ENCODE measurements at regions not wholly inside any gene's neighbourhood (a gene's known extent, or its start where the extent isn't known, plus 50 kb on each side); places are given as distances from the start of the nearest gene placed in this dataset.

GRCh38 chr5:89988129-89988810 is 421.3 kb downstream of the CETN3 start:
- DNase-seq (ENCODE audit: low spot score, unreplicated experiment) = no peak
- H3K27ac Mint-ChIP-seq = no peak overlapping the region

GRCh38 chr5:89983216-89983615 is 426.3 kb downstream of the CETN3 start:
- H3K36me3 Mint-ChIP-seq (ENCODE audit: insufficient read depth) = no peaks in the 10 kb centered on the region
- no peak for DNase-seq (ENCODE audit: low spot score, unreplicated experiment)
- no peak for TF ChIP-seq CTCF (IDR thresholded peaks at IDR 0.05; ENCODE audit: unreplicated experiment)
- peaks cover 15% of the 10 kb centered on the region for H3K4me1 Mint-ChIP-seq (ENCODE audit: low read depth)
- H3K27ac Mint-ChIP-seq = no peak overlapping the region
- no peaks in the 10 kb centered on the region for H3K9me3 Mint-ChIP-seq (ENCODE audit: low read depth)
- H3K4me3 Mint-ChIP-seq (ENCODE audit: low read depth) = no peak overlapping the region
- no peaks in the 10 kb centered on the region for H3K27me3 Mint-ChIP-seq

More at GRCh38 chr5:89988129-89988810, 421.3 kb downstream of the CETN3 start:
- no peak for TF ChIP-seq CTCF (IDR thresholded peaks at IDR 0.05; ENCODE audit: unreplicated experiment)
- Mint-ChIP-seq H3K9me3 (ENCODE audit: low read depth) (no peaks in the 10 kb centered on the region), H3K36me3 (ENCODE audit: insufficient read depth) (no peaks in the 10 kb centered on the region), H3K27me3 (no peaks in the 10 kb centered on the region), H3K4me3 (ENCODE audit: low read depth) (no peak overlapping the region), H3K4me1 (ENCODE audit: low read depth) (peaks cover 2% of the 10 kb centered on the region)

GRCh38 chr5:89981878-89982773 is 427.4 kb downstream of the CETN3 start:
- no peaks in the 10 kb centered on the region for H3K9me3 Mint-ChIP-seq (ENCODE audit: low read depth)
- no peak overlapping the region for H3K27ac Mint-ChIP-seq
- no peak for DNase-seq (ENCODE audit: low spot score, unreplicated experiment)
- TF ChIP-seq CTCF (IDR thresholded peaks at IDR 0.05; ENCODE audit: unreplicated experiment) = no peak
- no peaks in the 10 kb centered on the region for H3K36me3 Mint-ChIP-seq (ENCODE audit: insufficient read depth)
- H3K4me3 Mint-ChIP-seq (ENCODE audit: low read depth) = no peak overlapping the region
- no peaks in the 10 kb centered on the region for H3K27me3 Mint-ChIP-seq
- peaks cover 14% of the 10 kb centered on the region for H3K4me1 Mint-ChIP-seq (ENCODE audit: low read depth)

- no peak for DNase-seq (ENCODE audit: low spot score, unreplicated experiment)
- H3K4me3 Mint-ChIP-seq (ENCODE audit: low read depth) = no peak overlapping the region
- H3K27me3 Mint-ChIP-seq = no peaks in the 10 kb centered on the region
- no peaks in the 10 kb centered on the region for H3K36me3 Mint-ChIP-seq (ENCODE audit: insufficient read depth)
- TF ChIP-seq CTCF (IDR thresholded peaks at IDR 0.05; ENCODE audit: unreplicated experiment) = no peak
- no peaks in the 10 kb centered on the region for H3K9me3 Mint-ChIP-seq (ENCODE audit: low read depth)
- no peak overlapping the region for H3K27ac Mint-ChIP-seq
- peaks cover 14% of the 10 kb centered on the region for H3K4me1 Mint-ChIP-seq (ENCODE audit: low read depth)
Observed at GRCh38 chr5:89981021-89981420, 428.5 kb downstream of the CETN3 start.

- DNase-seq (ENCODE audit: low spot score, unreplicated experiment) = no peak
- H3K36me3 Mint-ChIP-seq (ENCODE audit: insufficient read depth) = no peaks in the 10 kb centered on the region
- no peak for TF ChIP-seq CTCF (IDR thresholded peaks at IDR 0.05; ENCODE audit: unreplicated experiment)
- H3K4me1 Mint-ChIP-seq (ENCODE audit: low read depth) = no peaks in the 10 kb centered on the region
- no peaks in the 10 kb centered on the region for H3K9me3 Mint-ChIP-seq (ENCODE audit: low read depth)
- no peak overlapping the region for H3K27ac Mint-ChIP-seq
- H3K27me3 Mint-ChIP-seq = no peaks in the 10 kb centered on the region
- H3K4me3 Mint-ChIP-seq (ENCODE audit: low read depth) = no peak overlapping the region
Observed at GRCh38 chr5:89973516-89973915, 436.0 kb downstream of the CETN3 start.
